ENCODE measurements at regions not wholly inside any gene's neighbourhood (a gene's known extent, or its start where the extent isn't known, plus 50 kb on each side); places are given as distances from the start of the nearest gene placed in this dataset.

GRCh38 chr13:77991003-77991402 lies 72.4 kb upstream of the EDNRB start:
- ATAC-seq (ENCODE audit: insufficient read depth, low FRiP score) (no peak), DNase-seq (peak; percentile 39 to 72 (median 69))
- 61 to 72% methylated on average over 4 of the region's 4 CpGs for WGBS, 2 donors
- Histone ChIP-seq H3K9me3 (ENCODE audit: control insufficient read depth in 4 of 4, insufficient read depth in 3 of 4, low read length in 3 of 4) (no peaks in the 10 kb centered on the region), H3K4me1 (ENCODE audit: control insufficient read depth in 5 of 5, insufficient read depth in 5 of 5, low read length in 5 of 5) (peaks cover 0 to 16% (median 0%) of the 10 kb centered on the region in 5 donors), H3K27me3 (ENCODE audit: control insufficient read depth in 3 of 3, insufficient read depth in 3 of 3, low read length in 2 of 3) (no peaks in the 10 kb centered on the region), H3K36me3 (ENCODE audit: control insufficient read depth in 4 of 4, insufficient read depth in 4 of 4, low read length in 4 of 4) (no peaks in the 10 kb centered on the region), H3K27ac (ENCODE audit: low read depth in 1 of 2, low read length in 1 of 2) (no peak overlapping the region), H3K4me3 (no peak overlapping the region), H3K9ac (ENCODE audit: insufficient read depth in 1 of 2, low read length in 2 of 2) (no peak overlapping the region)
- TF ChIP-seq CTCF (IDR thresholded peaks at IDR 0.05; ENCODE audit: control extremely low read depth, extremely low read depth) = no peak

GRCh38 chr13:77989281-77989680 lies 70.7 kb upstream of the EDNRB start:
- no peak for TF ChIP-seq CTCF (IDR thresholded peaks at IDR 0.05; ENCODE audit: control extremely low read depth, extremely low read depth)
- ATAC-seq (ENCODE audit: insufficient read depth, low FRiP score) (no peak), DNase-seq (no peak)
- H3K4me1 ChIP-seq (ENCODE audit: control insufficient read depth in 5 of 5, insufficient read depth in 5 of 5, low read length in 5 of 5) = peaks cover 0 to 16% (median 0%) of the 10 kb centered on the region in 5 donors
- no peaks in the 10 kb centered on the region for H3K36me3 ChIP-seq (ENCODE audit: control insufficient read depth in 4 of 4, insufficient read depth in 4 of 4, low read length in 4 of 4)
- H3K27me3 ChIP-seq (ENCODE audit: control insufficient read depth in 3 of 3, insufficient read depth in 3 of 3, low read length in 2 of 3) = no peaks in the 10 kb centered on the region
- no peaks in the 10 kb centered on the region for H3K9me3 ChIP-seq (ENCODE audit: control insufficient read depth in 4 of 4, insufficient read depth in 3 of 4, low read length in 3 of 4)
- no peak overlapping the region for H3K27ac ChIP-seq (ENCODE audit: low read depth in 1 of 2, low read length in 1 of 2)
- H3K4me3 ChIP-seq = no peak overlapping the region
- no peak overlapping the region for H3K9ac ChIP-seq (ENCODE audit: insufficient read depth in 1 of 2, low read length in 2 of 2)
- 85 to 93% methylated on average over 2 of the region's 2 CpGs for whole genome bisulfite sequencing, 2 donors

GRCh38 chr13:77988355-77988754 lies 69.7 kb upstream of the EDNRB start:
- TF ChIP-seq CTCF (IDR thresholded peaks at IDR 0.05; ENCODE audit: control extremely low read depth, extremely low read depth) = no peak
- no peaks in the 10 kb centered on the region for H3K36me3 ChIP-seq (ENCODE audit: control insufficient read depth in 4 of 4, insufficient read depth in 4 of 4, low read length in 4 of 4)
- 84 to 85% methylated on average over 2 of the region's 2 CpGs for WGBS, 2 donors
- no peak overlapping the region for H3K4me3 ChIP-seq
- DNase-seq (no peak), ATAC-seq (ENCODE audit: insufficient read depth, low FRiP score) (no peak)
- H3K9ac ChIP-seq (ENCODE audit: insufficient read depth in 1 of 2, low read length in 2 of 2) = no peak overlapping the region
- H3K27me3 ChIP-seq (ENCODE audit: control insufficient read depth in 3 of 3, insufficient read depth in 3 of 3, low read length in 2 of 3) = no peaks in the 10 kb centered on the region
- H3K9me3 ChIP-seq (ENCODE audit: control insufficient read depth in 4 of 4, insufficient read depth in 3 of 4, low read length in 3 of 4) = no peaks in the 10 kb centered on the region
- peaks cover 0 to 16% (median 0%) of the 10 kb centered on the region in 5 donors for H3K4me1 ChIP-seq (ENCODE audit: control insufficient read depth in 5 of 5, insufficient read depth in 5 of 5, low read length in 5 of 5)
- no peak overlapping the region for H3K27ac ChIP-seq (ENCODE audit: low read depth in 1 of 2, low read length in 1 of 2)

GRCh38 chr13:77986713-77987112 lies 68.1 kb upstream of the EDNRB start:
- DNase-seq (no peak), ATAC-seq (ENCODE audit: insufficient read depth, low FRiP score) (no peak)
- 91 to 96% methylated on average over 5 of the region's 5 CpGs for WGBS, 2 donors
- H3K27me3 ChIP-seq (ENCODE audit: control insufficient read depth in 3 of 3, insufficient read depth in 3 of 3, low read length in 2 of 3) = no peaks in the 10 kb centered on the region
- no peak overlapping the region for H3K4me3 ChIP-seq
- no peak overlapping the region for H3K9ac ChIP-seq (ENCODE audit: insufficient read depth in 1 of 2, low read length in 2 of 2)
- no peak overlapping the region for H3K27ac ChIP-seq (ENCODE audit: low read depth in 1 of 2, low read length in 1 of 2)
- H3K4me1 ChIP-seq (ENCODE audit: control insufficient read depth in 5 of 5, insufficient read depth in 5 of 5, low read length in 5 of 5) = peaks cover 0 to 16% (median 0%) of the 10 kb centered on the region in 5 donors
- no peak for TF ChIP-seq CTCF (IDR thresholded peaks at IDR 0.05; ENCODE audit: control extremely low read depth, extremely low read depth)
- H3K9me3 ChIP-seq (ENCODE audit: control insufficient read depth in 4 of 4, insufficient read depth in 3 of 4, low read length in 3 of 4) = no peaks in the 10 kb centered on the region
- no peaks in the 10 kb centered on the region for H3K36me3 ChIP-seq (ENCODE audit: control insufficient read depth in 4 of 4, insufficient read depth in 4 of 4, low read length in 4 of 4)
